ENCODE measurements at regions not wholly inside any gene's neighbourhood (a gene's known extent, or its start where the extent isn't known, plus 50 kb on each side); places are given as distances from the start of the nearest gene placed in this dataset.

- TF ChIP-seq PATZ1 (CRISPR knock-in tag; IDR thresholded peaks at IDR 0.05) (no peak), ZNF569 (CRISPR knock-in tag; IDR thresholded peaks at IDR 0.05; ENCODE audit: borderline replicate concordance) (no peak), EED (CRISPR knock-in tag; IDR thresholded peaks at IDR 0.05) (no peak)
These were observed 202.1 kb upstream of the TMEM161B start (continued) for GRCh38 chr5:88470745-88471144.

- POLR2A ChIA-PET: no interaction called here
- TF ChIP-seq ELK4 (CRISPR knock-in tag; IDR thresholded peaks at IDR 0.05; ENCODE audit: borderline replicate concordance) (no peak), ZBTB3 (CRISPR knock-in tag; IDR thresholded peaks at IDR 0.05; ENCODE audit: borderline replicate concordance, low read depth) (no peak), THAP11 (CRISPR knock-in tag; IDR thresholded peaks at IDR 0.05) (no peak), ZNF225 (CRISPR knock-in tag; IDR thresholded peaks at IDR 0.05) (no peak), TCF7 (IDR thresholded peaks at IDR 0.05; ENCODE audit: low read depth) (no peak)
These were observed 191.3 kb upstream of the TMEM161B start for GRCh38 chr5:88459971-88460370.

More at GRCh38 chr5:88459971-88460370, 191.3 kb upstream of the TMEM161B start:
- CTCF ChIA-PET (ENCODE audit: low intra/inter-chr PET ratio, low total read pairs): no interaction called here
- 20% methylated on average over 3 of the region's 3 CpGs for WGBS (ENCODE audit: low lambda C conversion rate)
- ATAC-seq (no peak), FAIRE-seq (no peak), DNase-seq (ENCODE audit: low spot score) (no peak)
- no peak overlapping the region for H3K4me2 ChIP-seq (ENCODE audit: low read depth, low read length)
- H2AFZ ChIP-seq (ENCODE audit: low read length): no peak overlapping the region
- in situ Hi-C loops (cut with HindIII; ENCODE audit: extremely low pct_ligation_motif_present, low pct_unique_long_range_greater_than_20kb): no loop called here
- intact Hi-C loops (cut with micrococcal nuclease; ENCODE audit: unreplicated experiment): loop anchor here (10.0 kb wide), 1 partner anchor 1285 kb away; no protein-coding TSS in a partner anchor
- no peaks in the 10 kb centered on the region for H4K20me1 ChIP-seq (ENCODE audit: insufficient read depth, low read length)
- no peaks in the 10 kb centered on the region for H3K36me3 ChIP-seq (replicated peaks in 1 of 2; ENCODE audit: control insufficient read depth in 1 of 2, insufficient read depth in 2 of 2, low read length in 2 of 2)
- H3K4me1 ChIP-seq (ENCODE audit: insufficient read depth, low read length): no peaks in the 10 kb centered on the region
- no peak overlapping the region for H3K9ac ChIP-seq (ENCODE audit: insufficient read depth, low read depth, low read length)
- H3K4me3 ChIP-seq (replicated peaks in 1 of 3; ENCODE audit: insufficient read depth in 1 of 3, low read depth in 2 of 3, low read length in 3 of 3): no peak overlapping the region
- no TSS peak for BruUV-seq (replicated peaks)
- H3K9me3 ChIP-seq (ENCODE audit: low read length): no peaks in the 10 kb centered on the region
- no peak overlapping the region for H3K27ac ChIP-seq (ENCODE audit: extremely low read length, insufficient read depth, low read length)
- H3K27me3 ChIP-seq (ENCODE audit: control insufficient read depth in 1 of 2, insufficient read depth in 2 of 2, low read length in 2 of 2): no peaks in the 10 kb centered on the region
- no peaks in the 10 kb centered on the region for H3K79me2 ChIP-seq (ENCODE audit: insufficient read depth, low read length)
